RWPE2 (cell line): ENCODE measurements at regions not wholly inside any gene's neighbourhood (a gene's known extent, or its start where the extent isn't known, plus 50 kb on each side); places are given as distances from the start of the nearest gene placed in this dataset.
"Not testable (repeated sequence)": the region's sequence is repeated elsewhere in the genome, so short reads cannot be mapped to it uniquely, and the experiment has no call there.

ENCODE experiments used
- ATAC-seq: fragments of 200-7000 bp; cut with Tn5 transposase; 3 replicates; pipeline ENCODE4 v1.9.1; 2021; ENCODE audit warnings: low read depth
- DNase-seq: peaks from one replicate; pipeline ENCODE4 v3.0.0-alpha.2; 2020; ENCODE audit warnings: low spot score
- H3K27ac ChIP-seq: fragments of 450-650 bp; 2 replicates; pipeline ENCODE4 v1.5.1; 2017; ENCODE audit warnings: mild to moderate bottlenecking; ENCODE audit not compliant: poor library complexity, severe bottlenecking
- H3K27me3 ChIP-seq: fragments of 250-450 bp; sonication (Bioruptor Pico); 2 replicates; pipeline ENCODE4 v1.5.1; 2021; ENCODE audit warnings: mild to moderate bottlenecking, moderate library complexity; ENCODE audit not compliant: insufficient read depth, poor library complexity, severe bottlenecking
- H3K36me3 ChIP-seq: fragments of 250-450 bp; sonication (Bioruptor Pico); 2 replicates; pipeline ENCODE4 v1.5.1; 2020; ENCODE audit warnings: low read depth, mild to moderate bottlenecking, moderate library complexity
- H3K4me1 ChIP-seq: fragments of 250-450 bp; sonication (Bioruptor Pico); 2 replicates; pipeline ENCODE4 v1.5.1; 2021; ENCODE audit warnings: mild to moderate bottlenecking, moderate library complexity; ENCODE audit not compliant: insufficient read depth, poor library complexity, severe bottlenecking
- H3K4me3 ChIP-seq: fragments of 250-450 bp; sonication (Bioruptor Pico); 2 replicates; pipeline ENCODE4 v1.5.1; 2021; ENCODE audit warnings: mild to moderate bottlenecking, moderate library complexity; ENCODE audit not compliant: severe bottlenecking
- H3K9me3 ChIP-seq: fragments of 250-450 bp; sonication (Bioruptor Pico); 2 replicates; pipeline ENCODE4 v1.5.1; 2021; ENCODE audit warnings: mild to moderate bottlenecking, moderate library complexity; ENCODE audit not compliant: severe bottlenecking
- CTCF ChIP-seq: fragments of 450-650 bp; IDR thresholded peaks from one replicate; pipeline ENCODE4 v1.5.1; 2017; ENCODE audit warnings: mild to moderate bottlenecking, moderate library complexity; ENCODE audit not compliant: poor library complexity, severe bottlenecking

- DNase-seq (no peak), ATAC-seq (no peak)
- no peak for TF ChIP-seq CTCF
- H3K36me3 ChIP-seq, result no peaks in the 10 kb centered on the region
- no peak overlapping the region for H3K27ac ChIP-seq
- H3K4me3 ChIP-seq, result no peak overlapping the region
- H3K27me3 ChIP-seq, result no peaks in the 10 kb centered on the region
- no peaks in the 10 kb centered on the region for H3K4me1 ChIP-seq
- no peaks in the 10 kb centered on the region for H3K9me3 ChIP-seq
Observed at GRCh38 chr13:62721893-62722292, 1306.2 kb upstream of the PCDH20 start.

GRCh38 chr13:62711948-62712347 lies 1296.3 kb upstream of the PCDH20 start:
- ATAC-seq, H3K9me3 ChIP-seq, H3K27ac ChIP-seq, H3K36me3 ChIP-seq, H3K4me3 ChIP-seq, DNase-seq, H3K27me3 ChIP-seq, H3K4me1 ChIP-seq: not testable (repeated sequence)

- Histone ChIP-seq H3K4me1 (no peaks in the 10 kb centered on the region), H3K36me3 (no peaks in the 10 kb centered on the region), H3K27ac (no peak overlapping the region), H3K27me3 (no peaks in the 10 kb centered on the region), H3K4me3 (no peak overlapping the region), H3K9me3 (no peaks in the 10 kb centered on the region)
- TF ChIP-seq CTCF, result no peak
- no peak for ATAC-seq
- DNase-seq, result no peak
Observed at GRCh38 chr13:62710787-62711186, 1295.1 kb upstream of the PCDH20 start.

- Histone ChIP-seq H3K4me1 (no peaks in the 10 kb centered on the region), H3K27ac (no peak overlapping the region), H3K27me3 (no peaks in the 10 kb centered on the region), H3K36me3 (no peaks in the 10 kb centered on the region), H3K9me3 (no peaks in the 10 kb centered on the region), H3K4me3 (no peak overlapping the region)
- no peak for TF ChIP-seq CTCF
- peak; percentile 67 for ATAC-seq
- no peak for DNase-seq
Observed at GRCh38 chr13:62706048-62706447, 1290.4 kb upstream of the PCDH20 start.

- ATAC-seq (no peak), DNase-seq (no peak)
- no peaks in the 10 kb centered on the region for H3K9me3 ChIP-seq
- H3K27ac ChIP-seq, result no peak overlapping the region
- H3K27me3 ChIP-seq, result no peaks in the 10 kb centered on the region
- no peak overlapping the region for H3K4me3 ChIP-seq
- TF ChIP-seq CTCF, result no peak
- H3K4me1 ChIP-seq, result no peaks in the 10 kb centered on the region
- H3K36me3 ChIP-seq, result no peaks in the 10 kb centered on the region
Observed at GRCh38 chr13:62704875-62705274, 1289.2 kb upstream of the PCDH20 start.

- ATAC-seq (no peak), DNase-seq (no peak)
- TF ChIP-seq CTCF, result no peak
- Histone ChIP-seq H3K4me1 (no peaks in the 10 kb centered on the region), H3K9me3 (no peaks in the 10 kb centered on the region), H3K4me3 (no peak overlapping the region), H3K27ac (no peak overlapping the region), H3K27me3 (no peaks in the 10 kb centered on the region), H3K36me3 (no peaks in the 10 kb centered on the region)
Observed at GRCh38 chr13:62702502-62702901, 1286.9 kb upstream of the PCDH20 start.
